HG03139 (cell line): ENCODE measurements at regions not wholly inside any gene's neighbourhood (a gene's known extent, or its start where the extent isn't known, plus 50 kb on each side); places are given as distances from the start of the nearest gene placed in this dataset.
A peak's percentile ranks its signal among the peaks of the same experiment; 100 is the strongest.
"Not testable (repeated sequence)": the region's sequence is repeated elsewhere in the genome, so short reads cannot be mapped to it uniquely, and the experiment has no call there.

Experiments
- ATAC-seq: cut with Tn5 transposase; IDR thresholded peaks from one replicate; pipeline ENCODE4 v1.9.1; 2021; ENCODE audit not compliant: unreplicated experiment

DNA sequence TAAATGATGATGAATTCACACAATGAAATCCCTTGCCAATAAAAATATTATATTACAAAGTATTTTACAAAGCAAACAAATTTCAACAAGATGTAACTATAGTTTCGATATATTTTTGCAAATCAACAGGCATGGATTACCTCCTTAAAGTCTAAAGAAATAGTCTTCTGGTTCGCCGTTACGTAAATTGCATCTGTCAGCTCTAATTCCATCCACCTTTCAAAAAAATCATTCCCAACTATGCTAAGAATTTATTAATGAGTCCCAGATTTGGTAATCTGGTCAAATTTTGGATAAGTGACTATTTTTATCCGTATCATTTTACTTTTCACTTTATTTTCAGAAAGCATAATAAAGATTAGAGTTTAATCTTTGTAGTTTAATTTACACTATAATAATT is 1984.9 kb downstream of the EFNA5 start:
- no peak for ATAC-seq

DNA sequence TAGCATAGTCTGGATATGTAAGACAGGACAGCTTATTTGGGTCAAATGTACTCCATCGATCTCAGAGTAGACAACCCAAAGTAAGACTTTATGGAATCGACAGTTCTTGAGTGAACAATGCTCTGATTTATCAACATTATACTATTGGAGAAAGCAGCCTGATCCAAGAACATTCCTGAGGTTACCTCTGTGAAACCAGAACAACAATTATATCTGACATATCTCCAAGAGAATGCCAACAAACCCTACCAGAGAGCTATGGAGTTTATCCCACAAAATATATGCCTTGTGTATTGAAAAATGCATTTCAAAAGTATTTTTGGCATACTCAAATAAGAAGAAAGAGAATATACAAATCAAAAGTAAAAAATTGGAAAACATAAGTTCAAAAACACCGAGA is 1985.9 kb downstream of the EFNA5 start:
- ATAC-seq: no peak

GRCh38 chr5:105680858-105681475 is 1989.8 kb downstream of the EFNA5 start:
- no peak for ATAC-seq

GRCh38 chr5:105677291-105677690 is 1993.4 kb downstream of the EFNA5 start:
- no peak for ATAC-seq

- ATAC-seq: no peak
Measured at GRCh38 chr5:105670596-105670995, 2000.1 kb downstream of the EFNA5 start.

DNA sequence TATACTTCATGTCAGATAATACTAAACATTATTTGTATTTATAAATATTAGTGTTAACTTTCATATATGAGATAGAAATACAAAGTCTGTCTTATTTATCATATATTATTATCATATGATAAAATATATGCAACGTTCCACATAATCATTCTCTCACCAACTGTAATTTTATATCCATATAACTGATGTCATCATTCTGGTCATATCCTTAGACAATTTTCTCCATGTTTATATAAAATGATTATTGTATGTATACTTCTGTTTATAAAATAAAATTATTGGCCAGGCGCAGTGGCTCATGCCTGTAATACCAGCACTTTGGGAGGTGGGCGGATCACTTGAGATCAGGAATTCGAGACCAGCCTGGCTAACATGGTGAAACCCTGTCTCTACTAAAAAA is 2007.1 kb downstream of the EFNA5 start:
- ATAC-seq: no peak

GRCh38 chr5:105659396-105659795 is 2011.3 kb downstream of the EFNA5 start:
- ATAC-seq: no peak

GRCh38 chr5:105640328-105640727 is 2030.4 kb downstream of the EFNA5 start:
- no peak for ATAC-seq

- ATAC-seq: no peak
Measured at GRCh38 chr5:105639511-105639910, 2031.2 kb downstream of the EFNA5 start.

- ATAC-seq: no peak
Measured at GRCh38 chr5:105639068-105639467, 2031.7 kb downstream of the EFNA5 start.

DNA sequence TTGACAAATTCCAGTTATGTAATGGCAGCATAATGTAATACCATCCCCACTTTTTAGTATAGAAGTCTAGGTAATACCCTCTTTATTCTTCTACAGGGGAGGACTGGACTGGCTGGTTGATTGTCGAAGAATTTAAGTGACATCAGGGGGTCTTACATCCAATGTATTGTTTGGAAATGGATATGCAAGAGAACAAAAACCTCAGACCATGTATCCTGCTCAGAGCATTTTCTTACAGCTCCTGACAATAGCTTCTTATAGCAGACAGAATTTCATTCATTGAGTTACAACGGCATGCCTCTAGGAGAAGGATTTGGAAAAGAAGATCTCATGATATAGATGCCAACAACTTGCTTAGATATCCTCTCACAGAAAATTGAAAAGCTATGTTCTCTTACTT is 2032.3 kb downstream of the EFNA5 start:
- ATAC-seq: no peak

DNA sequence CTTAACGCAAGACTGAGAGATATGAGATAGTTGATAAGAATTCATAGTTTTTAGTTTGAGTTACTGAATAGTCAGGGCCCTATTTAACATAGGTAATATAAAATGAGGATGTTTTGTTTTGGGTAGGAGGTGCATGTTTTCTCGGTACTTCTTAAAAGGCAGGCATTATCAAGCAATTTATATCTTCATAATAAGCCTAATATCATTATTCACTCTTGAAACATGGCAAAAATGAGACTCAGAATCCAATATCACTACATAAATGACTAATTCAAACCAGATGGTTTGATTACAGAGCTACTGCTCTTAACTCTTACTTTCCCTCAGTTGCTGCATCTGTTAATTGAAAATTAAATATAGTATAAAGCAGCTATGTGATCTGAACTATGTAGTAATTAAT is 2038.7 kb downstream of the EFNA5 start:
- no peak for ATAC-seq

- no peak for ATAC-seq
Measured at GRCh38 chr5:105630803-105631202, 2039.9 kb downstream of the EFNA5 start.

DNA sequence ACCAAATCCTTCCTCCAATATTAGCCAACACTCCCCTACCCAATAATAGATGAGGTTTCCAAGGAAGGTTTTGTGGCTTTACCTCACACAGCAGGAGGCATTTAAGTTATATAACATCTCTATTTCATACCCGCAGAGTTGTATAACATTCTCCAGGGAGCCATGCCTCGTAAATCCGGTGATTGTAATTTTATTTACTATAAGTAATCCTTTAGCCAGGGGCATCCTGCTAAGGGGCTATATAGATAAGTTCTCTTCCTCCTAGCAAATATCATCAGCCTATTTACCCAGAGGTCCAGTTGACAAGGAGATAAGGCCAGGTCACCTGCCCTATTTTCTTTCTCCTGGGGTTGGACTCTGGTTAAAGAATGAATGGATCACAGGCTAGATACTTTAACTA is 2051.0 kb downstream of the EFNA5 start:
- ATAC-seq: no peak

DNA sequence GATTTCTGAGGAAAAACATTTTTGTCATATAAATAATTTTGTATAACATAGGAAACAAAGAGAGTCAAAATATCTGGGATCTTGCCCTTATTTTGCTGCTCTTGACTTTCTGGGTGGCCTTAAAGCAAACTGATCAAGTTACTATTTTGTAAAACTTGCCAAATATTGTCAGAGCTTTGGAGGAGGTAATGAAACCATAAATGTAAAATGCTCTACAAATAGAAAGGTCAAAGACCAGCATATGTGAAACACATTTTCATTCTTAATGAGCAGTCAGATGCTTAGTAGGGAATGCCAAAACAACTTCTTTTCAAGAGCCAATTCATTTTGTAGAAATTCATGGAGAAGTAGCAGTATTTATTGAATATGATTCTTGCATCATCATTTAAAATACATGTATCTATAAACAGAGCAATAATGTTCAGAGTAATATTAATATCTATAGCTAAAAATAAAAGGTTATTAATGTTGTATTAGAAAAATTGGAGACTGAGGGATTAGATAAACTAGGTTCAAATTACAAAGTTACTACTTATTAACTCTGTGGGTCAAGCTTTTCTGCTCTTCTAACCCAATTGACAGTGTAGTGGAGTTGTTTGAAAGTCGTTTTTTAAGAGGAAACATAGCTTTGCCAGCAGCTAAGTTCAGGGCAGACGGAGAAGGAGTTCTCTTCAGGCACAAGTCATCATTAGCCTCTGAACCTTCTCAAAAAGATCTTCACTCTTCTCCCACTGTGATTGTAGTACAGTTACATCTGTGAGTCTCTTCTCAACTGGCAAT is 2053.1 kb downstream of the EFNA5 start:
- no peak for ATAC-seq

- ATAC-seq: no peak
Measured at GRCh38 chr5:105616599-105616998, 2054.0 kb upstream of the NUDT12 start.

- not testable (repeated sequence) for ATAC-seq
Measured at GRCh38 chr5:105602406-105602805, 2039.8 kb upstream of the NUDT12 start.

GRCh38 chr5:105593011-105593760 is 2030.6 kb upstream of the NUDT12 start:
- no peak for ATAC-seq

- ATAC-seq: peak; percentile 93
Measured at GRCh38 chr5:105587963-105588662, 2025.5 kb upstream of the NUDT12 start.

- ATAC-seq: no peak
Measured at GRCh38 chr5:105581988-105582690, 2019.5 kb upstream of the NUDT12 start.

DNA sequence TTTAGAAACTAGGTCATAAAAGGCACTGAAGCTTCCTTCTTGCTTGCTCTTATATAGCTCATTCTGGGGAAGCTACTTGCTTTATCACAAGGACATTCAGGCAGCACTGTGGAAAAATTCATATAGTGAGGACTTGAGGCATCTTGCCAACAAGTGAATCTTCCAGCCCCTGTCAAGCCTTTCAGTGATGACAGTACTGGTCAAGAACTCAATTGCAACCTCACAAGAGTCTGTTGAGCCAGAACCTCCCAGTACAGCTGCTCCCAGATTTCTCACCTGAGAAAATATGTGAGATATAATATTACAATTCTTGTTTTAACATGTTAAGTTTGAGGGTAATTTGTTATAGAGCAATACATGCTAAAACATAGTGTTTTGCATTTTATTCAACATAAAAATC is 2011.0 kb upstream of the NUDT12 start:
- ATAC-seq: no peak
